Naive thymus-derived CD4-positive, alpha-beta T cell (primary cell): ENCODE measurements at regions not wholly inside any gene's neighbourhood (a gene's known extent, or its start where the extent isn't known, plus 50 kb on each side); places are given as distances from the start of the nearest gene placed in this dataset.

Source experiments
- ATAC-seq: fragments of 150-1000 bp; cut with Tn5 transposase; 2 replicates; pipeline ENCODE4 v1.10.0; 2021; ENCODE audit warnings: mild to moderate bottlenecking, moderate library complexity
- CTCF ChIA-PET: fragments of 350-600 bp; sonication (Branson Sonifier 250); formaldehyde crosslinking; loops from one replicate; lab custom pipeline; 2021; ENCODE audit warnings: antibody characterized with exemption; lab: Charles Lee
- POLR2A ChIA-PET: fragments of 350-600 bp; sonication (Branson Sonifier 250); formaldehyde crosslinking; loops from one replicate; lab custom pipeline; 2021; ENCODE audit warnings: antibody characterized with exemption, inconsistent platforms; lab: Charles Lee
- DNase-seq, 9 donors: peaks; one replicate each; pipeline versions ENCODE4 v3.0.0 to v3.0.0-alpha.2; 2020 to 2022; ENCODE audit warnings: mixed read lengths in 1 of 9
- H3K27ac ChIP-seq: one replicate; pipeline ENCODE4 v1.7.0; 2013; ENCODE audit warnings: mild to moderate bottlenecking, low read depth, low read length, moderate library complexity
- H3K27me3 ChIP-seq, 2 donors: one replicate each; pipeline ENCODE4 v1.7.0; 2013; ENCODE audit warnings: low read length in 2 of 2, mild to moderate bottlenecking in 2 of 2, moderate library complexity in 2 of 2; ENCODE audit not compliant: control insufficient read depth in 2 of 2, insufficient read depth in 2 of 2
- H3K36me3 ChIP-seq, 3 experiments: 1 replicate in 2 of 3; 2 replicates in 1 of 3; pipeline ENCODE4 v1.7.0; 2013; ENCODE audit warnings: low read length in 3 of 3, mild to moderate bottlenecking in 3 of 3, moderate library complexity in 1 of 3; ENCODE audit not compliant: insufficient read depth in 3 of 3, control insufficient read depth in 2 of 3
- H3K4me1 ChIP-seq, 2 donors: one replicate each; pipeline ENCODE4 v1.7.0; 2013; ENCODE audit warnings: low read length in 2 of 2, mild to moderate bottlenecking in 2 of 2, moderate library complexity in 1 of 2; ENCODE audit not compliant: control insufficient read depth in 2 of 2, insufficient read depth in 2 of 2
- H3K4me3 ChIP-seq: 2 replicates; pipeline ENCODE4 v1.7.0; 2013; ENCODE audit warnings: mild to moderate bottlenecking, low read length
- H3K9me3 ChIP-seq, 3 experiments: 1 replicate in 2 of 3; 2 replicates in 1 of 3; pipeline ENCODE4 v1.7.0; 2013; ENCODE audit warnings: low read length in 3 of 3; ENCODE audit not compliant: control insufficient read depth in 2 of 3
- H3K27ac Mint-ChIP-seq, 9 donors: one replicate each; pipeline ENCODE4 v1.8.0; 2020 to 2022; ENCODE audit warnings: mixed read lengths in 9 of 9, mild to moderate bottlenecking in 8 of 9, moderate library complexity in 5 of 9, inconsistent platforms in 2 of 9
- H3K27me3 Mint-ChIP-seq, 5 donors: one replicate each; pipeline ENCODE4 v1.8.0; 2021 to 2022; ENCODE audit warnings: mixed read lengths in 5 of 5, mild to moderate bottlenecking in 1 of 5
- H3K36me3 Mint-ChIP-seq, 5 donors: one replicate each; pipeline ENCODE4 v1.8.0; 2020 to 2022; ENCODE audit warnings: mixed read lengths in 5 of 5, mild to moderate bottlenecking in 3 of 5, inconsistent platforms in 1 of 5
- H3K4me1 Mint-ChIP-seq, 7 donors: one replicate each; pipeline ENCODE4 v1.8.0; 2020 to 2022; ENCODE audit warnings: mixed read lengths in 7 of 7, mild to moderate bottlenecking in 3 of 7, inconsistent platforms in 1 of 7
- H3K4me3 Mint-ChIP-seq, 10 donors: one replicate each; pipeline ENCODE4 v1.8.0; 2020 to 2022; ENCODE audit warnings: mild to moderate bottlenecking in 10 of 10, mixed read lengths in 10 of 10, moderate library complexity in 6 of 10, inconsistent platforms in 2 of 10
- H3K9me3 Mint-ChIP-seq, 11 donors: one replicate each; pipeline ENCODE4 v1.8.0; 2020 to 2022; ENCODE audit warnings: mixed read lengths in 11 of 11, mild to moderate bottlenecking in 4 of 11, inconsistent platforms in 1 of 11, moderate library complexity in 1 of 11
- intact Hi-C, 2 donors: fragments of 100-400 bp; cut with micrococcal nuclease; formaldehyde crosslinking; loops; one replicate each; pipeline ENCODE4 v1.15.1; 2023

DNA sequence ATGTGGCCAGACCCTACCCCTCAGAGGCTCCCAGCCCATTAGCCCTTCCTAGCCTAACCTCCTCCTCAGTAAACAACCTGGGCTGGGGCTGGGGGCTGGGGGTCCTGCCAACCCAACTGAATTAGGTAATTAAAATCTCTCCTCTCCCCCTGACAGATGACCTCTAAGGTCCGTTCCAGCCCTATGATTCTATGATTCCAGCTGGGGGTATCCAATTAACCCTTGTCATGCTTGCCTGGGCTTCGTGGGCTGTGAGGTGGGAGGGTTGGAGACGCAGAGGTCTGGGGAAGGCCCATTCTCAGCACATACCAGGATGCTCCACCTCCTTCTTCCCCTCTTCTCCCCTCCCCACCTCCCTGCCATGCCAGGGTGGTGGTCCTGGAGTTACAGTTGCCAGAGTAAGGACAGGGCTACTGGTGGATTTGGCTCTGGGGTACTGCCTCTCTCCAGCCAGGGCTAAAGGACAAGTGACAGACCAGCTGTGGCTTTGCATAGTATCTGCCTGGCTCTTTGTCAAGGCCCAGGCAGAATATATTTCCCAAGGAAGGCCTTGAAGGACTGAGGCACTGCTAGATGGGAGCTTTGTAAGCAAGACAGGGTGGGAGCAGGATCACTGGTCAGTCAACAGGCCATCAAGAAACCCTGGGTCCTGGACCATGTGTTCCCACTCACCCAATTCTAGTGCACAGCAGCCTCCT, 82.1 kb downstream of the EFNB1 start:
- H3K27me3 ChIP-seq: no peaks in the 10 kb centered on the region
- H3K27ac ChIP-seq: no peak overlapping the region
- intact Hi-C loops: no loop called here
- H3K27ac Mint-ChIP-seq: no peak overlapping the region
- H3K4me3 Mint-ChIP-seq: no peak overlapping the region
- H3K4me1 Mint-ChIP-seq: peaks cover 0 to 5% (median 0%) of the 10 kb centered on the region in 7 donors
- ATAC-seq (no peak), DNase-seq (no peak)
- no peaks in the 10 kb centered on the region for H3K9me3 Mint-ChIP-seq
- H3K36me3 ChIP-seq: no peaks in the 10 kb centered on the region
- ChIA-PET POLR2A (no interaction called here), CTCF (no interaction called here)
- H3K36me3 Mint-ChIP-seq: no peaks in the 10 kb centered on the region
- peaks cover 0 to 11% (median 1%) of the 10 kb centered on the region in 5 donors for H3K27me3 Mint-ChIP-seq
- H3K4me3 ChIP-seq: no peak overlapping the region
- H3K4me1 ChIP-seq: no peaks in the 10 kb centered on the region
- H3K9me3 ChIP-seq: no peaks in the 10 kb centered on the region

GRCh38 chrX:68909945-68910344, 81.1 kb downstream of the EFNB1 start:
- POLR2A ChIA-PET: no interaction called here
- ATAC-seq: no peak
- intact Hi-C loops: no loop called here

GRCh38 chrX:68908071-68908470, 79.2 kb downstream of the EFNB1 start:
- intact Hi-C loops: no loop called here
- ChIA-PET POLR2A (no interaction called here), CTCF (no interaction called here)
- no peaks in the 10 kb centered on the region for H3K36me3 ChIP-seq
- H3K4me1 ChIP-seq: no peaks in the 10 kb centered on the region
- H3K27me3 Mint-ChIP-seq: peaks cover 0 to 8% (median 1%) of the 10 kb centered on the region in 5 donors
- no peak overlapping the region for H3K27ac ChIP-seq
- no peak for ATAC-seq
- peaks cover 0 to 3% (median 0%) of the 10 kb centered on the region in 7 donors for H3K4me1 Mint-ChIP-seq
- no peaks in the 10 kb centered on the region for H3K36me3 Mint-ChIP-seq
- H3K9me3 Mint-ChIP-seq: no peaks in the 10 kb centered on the region
- no peaks in the 10 kb centered on the region for H3K27me3 ChIP-seq
- no peak for DNase-seq
- no peak overlapping the region for H3K27ac Mint-ChIP-seq
- no peak overlapping the region for H3K4me3 ChIP-seq
- no peaks in the 10 kb centered on the region for H3K9me3 ChIP-seq
- no peak overlapping the region for H3K4me3 Mint-ChIP-seq

More at GRCh38 chrX:68909945-68910344, 81.1 kb downstream of the EFNB1 start:
- no peak overlapping the region for H3K4me3 Mint-ChIP-seq
- no peak overlapping the region for H3K27ac ChIP-seq
- no peak overlapping the region for H3K27ac Mint-ChIP-seq
- no peaks in the 10 kb centered on the region for H3K9me3 Mint-ChIP-seq
- CTCF ChIA-PET: no interaction called here
- H3K27me3 ChIP-seq: no peaks in the 10 kb centered on the region
- H3K27me3 Mint-ChIP-seq: peaks cover 0 to 11% (median 1%) of the 10 kb centered on the region in 5 donors
- no peaks in the 10 kb centered on the region for H3K36me3 Mint-ChIP-seq
- H3K4me1 ChIP-seq: no peaks in the 10 kb centered on the region
- no peak for DNase-seq
- H3K4me3 ChIP-seq: no peak overlapping the region
- H3K36me3 ChIP-seq: no peaks in the 10 kb centered on the region
- peaks cover 0 to 5% (median 0%) of the 10 kb centered on the region in 7 donors for H3K4me1 Mint-ChIP-seq
- H3K9me3 ChIP-seq: no peaks in the 10 kb centered on the region

- ChIA-PET CTCF (no interaction called here), POLR2A (no interaction called here)
- no peaks in the 10 kb centered on the region for H3K4me1 Mint-ChIP-seq
- no peaks in the 10 kb centered on the region for H3K36me3 ChIP-seq
- H3K4me3 ChIP-seq: no peak overlapping the region
- no peaks in the 10 kb centered on the region for H3K27me3 ChIP-seq
- no peaks in the 10 kb centered on the region for H3K36me3 Mint-ChIP-seq
- no peak overlapping the region for H3K27ac Mint-ChIP-seq
- intact Hi-C loops: no loop called here
- H3K9me3 ChIP-seq: no peaks in the 10 kb centered on the region
- H3K9me3 Mint-ChIP-seq: no peaks in the 10 kb centered on the region
- no peaks in the 10 kb centered on the region for H3K27me3 Mint-ChIP-seq
- no peak for DNase-seq
- no peaks in the 10 kb centered on the region for H3K4me1 ChIP-seq
- H3K4me3 Mint-ChIP-seq: no peak overlapping the region
- no peak for ATAC-seq
- H3K27ac ChIP-seq: no peak overlapping the region
These were observed 74.1 kb downstream of the EFNB1 start for GRCh38 chrX:68902706-68903504.

DNA sequence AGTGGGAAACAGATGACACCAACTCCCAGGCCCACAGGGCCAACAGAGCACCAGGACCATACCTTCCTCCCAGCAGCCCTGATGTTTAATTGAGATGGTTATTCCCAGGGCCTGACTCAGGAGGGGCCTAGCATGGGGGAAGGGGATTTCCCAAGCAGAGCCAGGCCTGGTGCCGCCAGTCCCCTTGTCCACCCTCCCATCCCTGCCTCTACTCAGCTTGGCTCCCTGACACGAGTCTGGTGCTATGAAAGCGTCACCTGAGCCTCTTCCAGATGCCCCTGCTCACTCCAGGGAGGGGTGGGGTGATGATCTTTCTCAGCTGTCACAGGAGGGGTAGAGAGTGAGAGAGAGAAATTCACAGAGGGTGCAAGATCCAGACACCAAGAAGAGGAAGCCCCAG, 72.7 kb downstream of the EFNB1 start:
- no peaks in the 10 kb centered on the region for H3K36me3 Mint-ChIP-seq
- Histone ChIP-seq H3K36me3 (no peaks in the 10 kb centered on the region), H3K27me3 (no peaks in the 10 kb centered on the region), H3K27ac (no peak overlapping the region), H3K9me3 (no peaks in the 10 kb centered on the region), H3K4me1 (no peaks in the 10 kb centered on the region), H3K4me3 (no peak overlapping the region)
- H3K4me1 Mint-ChIP-seq: peaks cover 0 to 3% (median 0%) of the 10 kb centered on the region in 7 donors
- DNase-seq (no peak), ATAC-seq (no peak)
- intact Hi-C loops: no loop called here
- H3K27me3 Mint-ChIP-seq: no peaks in the 10 kb centered on the region
- H3K4me3 Mint-ChIP-seq: no peak overlapping the region
- ChIA-PET CTCF (no interaction called here), POLR2A (no interaction called here)
- H3K9me3 Mint-ChIP-seq: peaks cover 0 to under 1% (median 0%) of the 10 kb centered on the region in 11 donors
- H3K27ac Mint-ChIP-seq: no peak overlapping the region

GRCh38 chrX:68898598-68898997, 69.8 kb downstream of the EFNB1 start:
- H3K9me3 ChIP-seq: no peaks in the 10 kb centered on the region
- no peaks in the 10 kb centered on the region for H3K36me3 ChIP-seq
- H3K27ac ChIP-seq: no peak overlapping the region
- ATAC-seq (no peak), DNase-seq (no peak)
- Mint-ChIP-seq H3K4me1 (peaks cover 0 to 16% (median 8%) of the 10 kb centered on the region in 7 donors), H3K9me3 (peaks cover 0 to 1% (median 0%) of the 10 kb centered on the region in 11 donors), H3K36me3 (no peaks in the 10 kb centered on the region), H3K4me3 (no peak overlapping the region), H3K27me3 (no peaks in the 10 kb centered on the region), H3K27ac (no peak overlapping the region)
- H3K4me1 ChIP-seq: no peaks in the 10 kb centered on the region
- intact Hi-C loops: no loop called here
- no peaks in the 10 kb centered on the region for H3K27me3 ChIP-seq
- no peak overlapping the region for H3K4me3 ChIP-seq
- CTCF ChIA-PET: no interaction called here
- POLR2A ChIA-PET: no interaction called here
